Fibroblast of skin of abdomen (primary cell): ENCODE measurements at regions not wholly inside any gene's neighbourhood (a gene's known extent, or its start where the extent isn't known, plus 50 kb on each side); places are given as distances from the start of the nearest gene placed in this dataset.
A peak's percentile ranks its signal among the peaks of the same experiment; 100 is the strongest.

Source experiments
- DNase-seq: peaks from one replicate; pipeline ENCODE4 v3.0.0-alpha.2; 2013

DNA sequence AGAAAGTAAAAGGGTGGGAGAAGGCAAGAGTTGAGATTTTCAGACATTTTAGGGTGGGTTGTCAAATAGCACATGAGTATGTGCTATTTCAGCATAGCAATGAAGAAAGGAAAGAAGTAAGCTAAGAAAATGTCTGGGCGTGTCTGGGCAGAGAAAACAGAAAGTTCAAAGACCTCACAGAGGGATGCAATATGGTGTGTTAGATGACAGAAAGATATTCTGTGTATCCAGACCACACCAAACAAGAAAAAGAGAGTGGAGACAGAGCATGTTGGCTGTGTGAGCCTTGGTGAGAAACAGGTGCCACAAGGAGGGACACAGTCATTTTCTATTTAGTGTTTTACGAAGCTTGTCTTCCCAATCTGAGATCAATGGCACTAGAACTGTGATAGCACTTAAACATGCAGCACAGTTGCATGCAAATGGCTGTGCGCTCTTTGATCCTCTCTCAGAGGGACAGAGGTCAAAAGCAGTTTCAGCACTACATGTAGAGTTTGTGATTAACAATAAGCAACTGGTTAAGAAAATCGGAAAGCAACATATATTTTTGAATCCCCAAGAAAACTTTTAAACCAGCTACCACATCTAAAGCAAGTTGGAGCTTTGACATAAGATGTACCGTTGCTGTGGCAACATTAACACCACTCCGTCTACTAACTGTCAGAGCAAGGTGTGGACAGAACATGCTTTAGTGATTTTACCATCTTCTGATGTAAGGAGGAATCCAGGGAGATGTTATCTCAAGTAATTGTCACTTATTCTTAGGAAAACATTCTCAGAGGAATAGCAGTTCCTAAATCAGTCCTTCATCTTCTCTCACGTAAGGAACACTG is 515.5 kb upstream of the NOX3 start:
- DNase-seq: no peak

DNA sequence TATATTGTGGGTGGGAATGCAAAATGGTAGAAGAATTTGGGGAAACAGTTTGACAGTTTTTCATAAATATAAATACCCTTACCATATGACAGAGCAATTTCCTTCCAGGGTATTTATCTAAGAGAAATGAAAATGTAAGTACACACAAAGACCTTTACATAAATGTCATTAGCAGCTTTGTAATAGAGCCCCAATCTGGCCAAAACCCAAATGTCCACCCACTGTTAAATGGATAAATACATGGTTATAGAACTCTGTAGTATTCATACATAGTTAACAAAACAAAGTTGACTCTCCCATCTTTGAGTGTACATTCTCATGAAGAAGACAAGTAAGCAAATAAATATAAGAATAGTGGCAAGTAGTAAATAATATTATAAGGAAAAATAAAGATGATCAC is 514.8 kb upstream of the NOX3 start:
- no peak for DNase-seq

DNA sequence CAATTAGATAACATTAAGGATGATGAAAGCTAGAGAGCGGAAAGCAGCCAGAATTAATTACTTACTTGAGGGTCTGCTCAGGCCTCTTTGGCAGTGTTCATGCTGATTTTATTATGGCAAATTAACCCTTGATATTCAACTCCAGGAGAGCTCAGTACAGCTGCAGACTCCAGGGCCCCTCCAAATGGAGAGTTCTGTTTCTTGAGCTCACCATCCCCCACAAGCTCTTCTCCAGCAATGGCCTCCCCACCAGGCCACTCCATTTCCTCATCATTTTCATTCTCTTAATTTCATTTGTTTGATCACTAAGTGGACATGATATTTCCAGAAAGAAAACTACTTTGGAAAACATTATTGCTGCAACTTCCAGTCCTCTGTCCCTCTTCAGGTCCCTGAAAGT is 513.3 kb upstream of the NOX3 start:
- no peak for DNase-seq

DNA sequence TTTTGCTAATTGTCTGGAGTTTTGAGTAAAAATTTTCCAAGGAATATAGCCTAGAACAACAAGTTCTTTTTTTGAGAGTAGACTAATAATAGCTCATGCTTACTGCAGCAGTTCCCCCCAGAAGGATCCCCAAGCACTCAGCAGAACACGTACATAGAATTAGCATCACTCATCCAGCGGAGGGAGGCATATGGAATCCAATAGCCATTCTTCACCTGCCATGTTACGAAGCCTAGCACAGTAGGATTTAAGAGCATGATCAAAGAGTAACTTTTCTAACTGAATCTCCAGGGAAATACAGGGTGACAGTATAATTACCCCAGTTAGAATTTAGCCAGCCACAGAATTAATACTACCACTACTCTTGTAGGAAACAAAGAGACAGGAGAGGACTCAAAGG is 511.7 kb upstream of the NOX3 start:
- DNase-seq: no peak

DNA sequence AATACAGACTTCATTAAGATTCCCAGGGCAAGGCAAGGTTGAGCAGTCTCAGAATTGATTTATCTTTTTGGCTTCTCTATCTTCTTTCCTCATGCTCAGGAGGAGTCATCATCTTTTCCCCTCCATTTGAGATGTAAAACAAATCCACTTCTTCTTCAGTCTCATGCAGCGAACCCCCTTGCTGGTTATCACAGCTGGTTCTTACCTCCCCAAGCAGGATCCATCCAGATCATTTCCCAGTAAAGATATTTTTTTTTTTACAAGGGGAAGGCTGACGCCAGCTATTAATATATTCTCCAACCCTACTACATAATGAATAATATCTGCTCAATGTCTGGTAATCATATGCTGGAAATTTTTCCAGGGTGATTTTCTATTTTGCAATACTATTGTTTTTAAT is 508.9 kb upstream of the NOX3 start:
- peak; percentile 50 for DNase-seq

DNA sequence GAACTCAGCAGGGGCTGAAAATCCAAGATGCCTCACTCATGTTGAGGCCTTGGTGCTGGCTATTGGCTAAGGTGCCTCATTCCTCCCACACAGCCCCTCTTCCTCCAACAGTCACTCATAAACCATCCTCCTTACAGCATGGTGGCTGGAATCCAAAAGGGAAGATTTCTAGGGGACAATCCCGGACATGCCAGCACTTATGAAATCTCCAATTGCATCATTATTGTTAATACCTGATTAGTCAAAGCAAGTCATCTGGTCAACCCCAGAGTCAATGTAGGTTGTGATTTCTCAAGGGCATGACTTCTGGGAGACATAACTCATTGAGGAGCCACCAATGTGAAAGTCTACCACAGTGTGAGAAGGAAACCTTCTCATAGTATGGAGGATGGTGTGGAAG is 506.6 kb upstream of the NOX3 start:
- no peak for DNase-seq

DNA sequence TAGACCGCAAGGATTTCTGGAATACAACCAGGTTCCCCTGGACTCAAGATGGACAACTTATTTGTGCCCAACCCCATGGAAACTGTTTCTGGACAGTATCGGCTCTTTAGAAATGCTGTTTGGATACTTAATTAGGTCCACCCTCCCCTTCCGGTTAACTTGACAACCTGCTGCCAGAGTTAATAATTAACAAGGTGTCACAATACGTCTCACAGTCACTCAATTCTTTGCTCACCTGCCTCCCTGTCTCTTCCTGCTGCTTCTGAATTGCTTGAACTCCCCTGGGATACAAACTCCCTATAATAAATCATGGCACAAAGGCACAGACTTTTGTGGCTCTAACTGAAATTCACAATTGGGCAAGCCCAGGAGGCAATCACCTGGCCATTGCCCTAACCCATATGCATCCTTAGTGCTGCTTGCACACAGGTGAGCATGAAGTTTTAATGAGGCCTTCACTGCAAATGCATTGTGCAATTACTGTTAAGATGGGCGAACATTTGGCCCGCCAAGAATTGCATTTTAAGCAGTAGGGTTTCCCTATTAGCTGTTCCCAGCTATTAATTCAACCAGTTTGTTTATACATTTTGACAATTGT is 504.4 kb upstream of the NOX3 start:
- no peak for DNase-seq

DNA sequence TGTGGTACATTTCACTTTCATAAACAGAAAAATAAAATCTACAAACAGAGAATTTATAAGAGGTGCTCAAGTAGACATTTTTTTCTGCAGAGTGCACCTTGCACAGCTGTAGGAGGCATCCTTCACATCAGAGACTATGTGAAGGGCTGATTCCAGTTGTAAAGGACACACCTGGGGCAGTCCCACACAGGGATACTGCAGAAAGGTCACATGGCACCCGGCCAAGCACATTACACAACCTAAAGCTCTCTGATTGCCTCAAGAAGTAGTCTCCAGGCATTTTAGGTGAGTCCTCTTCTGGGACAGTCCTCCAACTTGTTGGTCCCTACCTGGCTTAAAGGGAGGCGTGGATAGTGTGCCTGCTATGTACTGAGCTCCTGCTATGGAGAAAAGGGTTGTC is 502.9 kb upstream of the NOX3 start:
- DNase-seq: no peak

DNA sequence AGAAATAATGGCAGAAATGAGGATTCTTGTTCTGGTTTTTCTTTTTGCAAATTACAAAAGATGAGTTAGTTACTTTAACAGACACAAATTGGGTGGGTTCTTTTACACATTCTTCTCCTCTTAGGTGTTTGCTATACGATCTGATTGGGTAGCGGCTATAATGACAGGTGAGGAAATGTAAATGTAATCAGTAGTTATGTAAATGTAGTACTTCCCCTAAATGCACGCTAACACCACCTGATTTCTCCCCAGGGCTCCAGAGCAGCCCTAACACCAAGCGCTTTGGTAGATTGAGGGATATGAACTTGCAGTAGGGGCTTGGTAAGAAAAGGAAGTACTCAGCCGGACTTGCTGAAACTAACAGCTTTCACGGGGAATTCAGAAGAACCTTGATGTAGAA is 499.4 kb upstream of the NOX3 start:
- no peak for DNase-seq

DNA sequence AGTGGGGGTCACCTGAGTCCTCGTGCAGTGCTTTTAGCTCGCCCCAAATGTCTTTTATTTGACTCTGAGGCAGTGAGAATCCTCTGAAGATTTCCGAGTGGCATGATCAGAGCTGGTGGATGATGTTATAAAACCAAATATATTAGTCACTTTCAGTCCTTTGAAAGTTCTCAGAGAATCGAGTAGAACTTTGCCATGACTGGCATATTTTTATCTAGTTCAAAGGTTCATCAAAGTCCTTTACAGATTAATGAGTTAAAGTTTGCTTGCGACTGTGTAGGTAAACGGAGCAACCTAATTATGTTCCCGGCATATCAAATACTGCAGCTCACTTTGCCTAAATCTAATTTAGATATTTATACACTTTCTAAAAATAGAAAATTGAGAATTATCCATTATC is 498.5 kb upstream of the NOX3 start:
- no peak for DNase-seq

DNA sequence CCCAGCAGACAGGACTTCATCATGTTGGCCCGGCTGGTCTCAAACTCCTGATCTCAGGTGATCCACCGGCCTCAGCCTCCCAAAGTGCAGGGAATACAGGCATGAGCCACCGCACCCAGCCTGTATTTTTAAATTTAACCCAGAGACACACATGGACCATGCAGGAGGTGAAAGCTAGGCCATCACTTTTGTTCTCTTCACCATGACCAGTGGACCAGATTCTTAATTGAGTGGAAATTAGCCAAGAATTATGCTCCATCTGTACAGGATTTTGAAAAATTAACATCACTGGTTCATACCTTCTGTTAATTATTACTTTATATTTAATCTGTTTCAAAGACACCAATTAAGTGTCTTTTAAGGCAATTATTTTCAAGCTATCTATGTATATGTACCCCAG is 493.6 kb upstream of the NOX3 start:
- no peak for DNase-seq

DNA sequence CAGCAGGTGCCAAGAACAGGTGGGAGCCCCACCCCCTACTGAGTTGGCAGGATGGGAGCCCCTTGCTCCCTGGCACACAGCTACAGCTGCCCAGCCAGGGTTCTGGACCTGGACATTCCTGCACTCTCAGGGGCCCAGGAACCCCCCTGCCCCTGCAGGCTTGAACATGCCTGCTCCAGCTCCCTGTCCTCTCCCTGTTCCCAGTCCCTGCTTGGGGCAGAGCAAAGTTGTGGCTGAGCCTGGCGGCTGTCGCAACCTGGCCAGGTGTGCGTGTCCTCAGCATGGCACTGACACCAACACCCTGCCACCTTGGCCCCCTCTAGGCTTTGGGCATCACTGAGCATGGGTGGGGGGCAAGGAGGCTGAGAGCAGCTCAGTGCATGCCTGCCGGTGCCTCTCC is 491.2 kb upstream of the NOX3 start:
- no peak for DNase-seq

DNA sequence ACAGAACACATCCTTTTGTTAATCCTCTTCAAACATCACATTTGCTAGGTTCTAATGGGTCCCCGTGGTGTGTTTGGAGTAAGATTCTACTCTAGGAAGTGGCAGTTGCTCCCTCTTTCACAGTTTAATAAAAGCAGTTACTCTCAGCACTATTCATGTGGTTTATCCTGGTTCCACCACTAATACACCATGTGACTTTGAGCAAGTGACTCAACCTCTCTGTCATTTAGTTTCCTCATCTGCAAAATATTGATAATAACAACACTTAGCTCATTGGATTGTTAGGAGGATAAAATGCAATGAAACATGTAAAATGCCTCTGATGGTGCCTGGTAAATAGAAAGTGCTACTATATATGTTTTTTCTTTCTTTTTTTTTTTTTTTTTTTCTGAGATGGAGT is 488.0 kb upstream of the NOX3 start:
- DNase-seq: peak; percentile 32

DNA sequence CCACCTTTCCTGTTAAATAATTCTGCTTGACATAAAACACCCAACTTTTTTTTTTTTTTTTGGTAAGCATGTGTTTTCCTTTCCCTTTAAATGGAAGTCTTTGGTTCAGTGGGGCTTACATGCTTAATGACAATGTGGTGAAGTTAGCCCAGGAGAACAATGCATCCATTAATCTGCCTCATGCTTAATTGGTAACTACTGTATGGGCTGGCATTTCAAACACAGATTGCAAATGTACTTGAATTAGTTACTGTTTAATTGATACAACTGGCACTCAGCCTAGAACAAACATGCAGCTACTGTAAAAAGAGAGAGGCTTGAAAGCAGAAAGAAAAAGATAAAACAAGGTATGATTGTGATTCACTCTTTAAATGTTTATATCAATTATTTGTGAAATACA is 483.6 kb upstream of the NOX3 start:
- no peak for DNase-seq

DNA sequence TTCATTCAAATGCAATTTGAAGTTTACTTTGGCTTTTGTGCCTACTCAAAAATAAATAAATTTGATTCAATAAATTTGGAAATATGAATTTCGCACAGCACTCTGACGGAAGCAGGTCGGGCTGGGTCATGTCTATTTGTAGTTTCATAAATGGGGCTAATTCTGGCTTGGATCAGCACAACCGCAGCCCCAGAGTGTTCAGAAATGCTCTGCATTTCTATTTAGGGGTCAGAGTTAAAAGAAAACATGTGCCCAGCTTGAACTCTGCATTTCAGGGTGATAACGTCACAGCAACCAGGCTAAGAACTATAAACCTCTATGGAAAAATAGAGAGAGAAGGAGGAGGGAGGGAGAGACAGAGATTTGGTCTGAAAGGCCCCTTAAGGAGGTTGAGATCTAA is 480.9 kb upstream of the NOX3 start:
- peak; percentile 15 for DNase-seq

DNA sequence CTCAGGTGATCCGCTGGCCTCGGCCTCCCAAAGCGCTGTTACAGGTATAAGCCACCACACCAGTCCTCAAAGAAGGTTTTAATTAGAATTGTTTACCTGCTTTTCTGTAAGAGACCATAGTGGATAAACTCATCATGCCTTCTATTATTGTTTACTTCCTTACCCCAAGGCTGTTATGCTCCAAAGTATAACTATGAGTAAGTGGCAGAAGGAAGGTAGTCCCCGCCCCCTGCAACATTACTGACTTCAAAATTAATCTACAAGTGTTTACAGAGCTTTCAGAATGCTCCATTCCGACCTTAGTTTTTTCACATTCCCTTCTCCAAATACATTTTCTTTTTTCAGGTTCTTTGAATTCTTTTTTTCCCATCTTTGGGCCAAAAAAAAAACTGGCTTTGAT is 480.5 kb upstream of the NOX3 start:
- DNase-seq: no peak

DNA sequence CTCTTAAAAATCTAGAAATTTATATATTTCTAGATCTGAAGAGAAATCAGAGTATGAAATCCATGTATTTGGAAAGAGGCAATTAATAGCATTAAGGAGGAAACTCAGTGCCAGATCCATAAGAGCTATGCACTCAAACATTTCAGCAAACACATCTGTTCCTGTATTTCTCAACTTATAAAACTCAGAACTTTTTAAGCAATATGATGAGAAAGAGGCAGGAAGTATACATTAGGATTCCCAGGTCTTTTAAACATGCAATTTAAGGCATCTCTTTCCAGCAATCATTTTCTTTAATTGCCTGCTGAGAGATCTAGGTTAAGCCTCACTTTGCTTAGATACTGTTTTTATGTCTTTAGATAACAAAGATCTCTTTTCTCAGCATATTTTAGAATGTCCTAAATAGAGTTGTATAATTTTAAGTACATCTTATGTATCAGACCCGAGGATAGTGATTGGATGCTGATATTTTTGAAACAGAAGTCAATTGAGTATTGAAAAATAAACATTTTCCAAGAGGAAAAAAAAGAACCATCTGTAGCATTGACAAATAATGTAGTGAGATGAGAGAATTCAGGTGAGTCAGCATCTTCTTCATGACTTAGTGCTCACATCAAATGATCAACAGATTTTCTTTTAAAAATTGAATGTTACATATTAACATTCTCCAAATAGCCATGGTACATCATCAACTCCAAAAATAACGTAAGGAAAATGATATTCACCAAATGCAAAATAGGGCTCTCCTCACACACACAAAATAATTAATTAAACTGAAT is 461.4 kb upstream of the NOX3 start:
- no peak for DNase-seq

DNA sequence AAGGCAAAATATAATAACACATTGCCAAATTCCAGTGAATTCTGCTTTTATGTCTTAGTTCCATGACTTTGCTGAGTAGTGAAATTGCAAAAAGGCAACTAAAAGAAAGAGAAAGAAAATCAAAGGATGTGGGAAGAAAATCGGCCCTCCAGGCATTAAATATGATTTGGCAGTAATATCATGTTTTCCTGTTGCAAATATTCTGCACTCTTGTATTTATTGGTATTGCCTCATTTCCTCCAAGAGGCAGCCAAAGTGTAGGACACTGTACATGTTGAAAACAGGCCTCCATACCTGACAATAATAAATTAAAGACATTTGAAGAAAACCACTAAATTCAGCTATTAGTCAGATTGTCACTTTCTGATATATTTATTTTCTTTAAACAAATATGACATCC is 460.0 kb upstream of the NOX3 start:
- no peak for DNase-seq

DNA sequence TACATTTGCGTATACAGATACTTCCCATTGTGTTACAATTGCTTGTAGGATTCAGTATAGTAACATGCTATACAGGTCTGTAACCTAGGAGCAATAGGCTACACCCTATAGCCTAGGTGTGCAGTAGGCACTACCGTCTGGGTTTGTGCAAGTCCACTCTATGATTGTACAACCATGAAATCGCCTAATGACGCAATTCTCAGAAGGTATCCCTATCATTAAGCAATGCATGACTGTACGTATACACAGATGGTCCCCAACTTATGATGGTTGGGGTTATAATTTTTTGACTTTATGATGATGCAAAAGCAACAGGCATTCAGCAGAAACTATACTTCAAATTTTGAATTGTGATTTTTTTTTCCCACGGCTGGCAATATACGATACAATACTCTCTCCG is 458.2 kb upstream of the NOX3 start:
- no peak for DNase-seq

DNA sequence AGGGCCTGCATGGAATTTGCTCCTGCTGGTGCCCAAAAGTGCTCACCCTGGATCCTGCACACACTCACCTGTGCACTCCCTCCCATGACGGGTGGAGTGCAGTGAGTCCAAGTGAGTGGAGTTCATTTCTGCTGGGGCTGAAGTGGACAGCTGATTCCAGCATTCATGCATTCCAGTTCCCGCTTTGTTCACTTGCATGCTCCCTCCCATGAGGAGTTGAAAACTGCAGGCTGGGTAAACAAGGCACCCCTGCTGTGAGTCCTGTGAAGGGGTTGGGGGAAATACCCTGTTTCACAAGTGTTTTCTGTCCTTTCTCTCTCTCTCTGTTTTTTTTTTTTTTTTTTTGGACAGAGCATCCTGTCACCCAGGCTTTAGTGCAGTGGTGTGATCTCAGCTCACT is 454.1 kb upstream of the NOX3 start:
- DNase-seq: no peak

DNA sequence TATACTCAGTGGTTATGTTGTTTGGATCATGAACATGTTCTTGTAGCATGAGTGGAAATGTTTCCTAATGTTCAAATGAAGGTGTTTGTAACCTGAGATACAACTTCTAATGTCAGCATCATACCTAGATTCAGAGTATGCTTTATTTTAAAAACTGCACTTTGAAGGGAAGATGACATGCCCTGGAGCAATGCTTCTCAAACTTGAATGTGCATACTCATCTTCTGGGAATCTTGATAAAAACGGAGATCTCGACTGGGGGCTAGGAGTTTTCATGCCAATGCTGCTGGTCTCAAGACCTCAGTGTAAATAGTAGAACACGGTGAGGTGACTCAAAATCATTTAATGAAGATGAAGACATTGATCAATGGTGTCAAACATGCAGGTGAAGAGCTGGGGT is 440.0 kb upstream of the NOX3 start:
- no peak for DNase-seq

DNA sequence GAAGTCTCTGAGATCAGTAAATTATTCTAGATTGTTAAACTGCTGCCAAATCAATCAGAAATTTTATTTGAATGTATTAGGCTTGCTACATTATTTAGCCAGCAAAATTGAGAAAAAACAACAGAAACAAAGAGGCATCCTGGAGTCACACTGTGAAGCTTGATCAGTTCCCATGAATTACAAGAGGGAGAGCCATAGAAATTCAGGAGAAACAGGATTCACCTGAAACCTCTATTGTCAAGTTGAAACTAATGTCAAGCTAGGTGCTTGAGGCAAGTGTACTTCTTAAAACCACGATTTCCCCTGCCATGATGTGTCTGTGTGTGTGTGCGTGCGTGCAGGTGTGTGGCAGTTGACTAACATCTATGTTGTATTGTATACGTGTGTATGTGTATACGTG is 439.1 kb upstream of the NOX3 start:
- DNase-seq: no peak

DNA sequence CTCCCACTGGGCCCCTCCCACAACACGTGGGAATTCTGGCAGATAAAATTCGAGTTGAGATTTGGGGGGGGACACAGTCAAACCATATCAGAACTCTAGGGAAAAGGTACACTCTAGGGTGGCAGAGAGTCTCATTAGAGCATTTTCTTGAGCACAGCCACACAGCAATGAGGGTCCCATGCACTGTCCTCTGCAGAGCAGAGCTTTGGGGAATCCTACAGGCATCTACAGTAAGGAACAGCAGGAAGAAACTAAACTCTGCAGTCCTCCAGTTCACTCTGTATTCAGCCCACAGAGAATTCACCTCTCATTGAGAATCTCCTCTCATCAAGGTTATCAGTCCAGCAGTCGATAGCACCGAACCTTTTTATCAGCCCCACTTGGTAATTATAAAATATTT is 438.6 kb upstream of the NOX3 start:
- no peak for DNase-seq

DNA sequence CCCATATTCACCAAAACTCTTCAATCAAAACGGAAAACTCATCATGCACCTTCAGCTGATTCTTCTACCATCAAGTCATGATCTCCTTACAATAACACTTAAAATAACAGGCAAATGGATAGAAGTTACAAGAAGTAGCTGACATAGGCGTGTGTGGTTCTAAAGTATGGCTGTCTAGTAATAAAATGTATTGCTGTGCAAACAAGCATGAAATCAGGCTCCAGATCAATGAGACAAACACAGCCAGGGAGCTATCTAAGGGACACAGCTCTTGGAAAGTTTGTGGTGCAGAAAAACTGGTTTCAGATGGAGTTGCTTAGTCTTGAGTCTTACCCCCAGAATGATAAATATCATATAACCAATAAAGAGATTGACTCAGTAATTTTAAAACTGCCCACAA is 434.8 kb upstream of the NOX3 start:
- DNase-seq: no peak
